ENCODE measurements at regions not wholly inside any gene's neighbourhood (a gene's known extent, or its start where the extent isn't known, plus 50 kb on each side); places are given as distances from the start of the nearest gene placed in this dataset.

- TF ChIP-seq FOXP2 (optimal IDR thresholded peaks at IDR 0.05; ENCODE audit: borderline replicate concordance, extremely low read depth, extremely low read length, insufficient read depth) (no peak), POLR2AphosphoS5 (IDR thresholded peaks at IDR 0.05; ENCODE audit: low read depth, low read length) (no peak), TAF1 (IDR thresholded peaks at IDR 0.05; ENCODE audit: borderline replicate concordance, insufficient read depth, low read length) (no peak), SIN3A (IDR thresholded peaks at IDR 0.05; ENCODE audit: borderline replicate concordance, insufficient read depth, low read length) (no peak)
Observed at GRCh38 chr15:35649575-35649974, 103.6 kb upstream of the DPH6 start.

GRCh38 chr15:35654332-35654731, 108.4 kb upstream of the DPH6 start:
- TF ChIP-seq FOXP2 (optimal IDR thresholded peaks at IDR 0.05; ENCODE audit: borderline replicate concordance, extremely low read depth, extremely low read length, insufficient read depth) (no peak), POLR2AphosphoS5 (IDR thresholded peaks at IDR 0.05; ENCODE audit: low read depth, low read length) (no peak), REST (IDR thresholded peaks at IDR 0.05; ENCODE audit: insufficient read depth in 1 of 2, low read depth in 2 of 2, low read length in 2 of 2) (no peak), TAF1 (IDR thresholded peaks at IDR 0.05; ENCODE audit: borderline replicate concordance, insufficient read depth, low read length) (no peak), SIN3A (IDR thresholded peaks at IDR 0.05; ENCODE audit: borderline replicate concordance, insufficient read depth, low read length) (no peak)

- TF ChIP-seq POLR2AphosphoS5 (IDR thresholded peaks at IDR 0.05; ENCODE audit: low read depth, low read length): no peak
- no peak for TF ChIP-seq SIN3A (IDR thresholded peaks at IDR 0.05; ENCODE audit: borderline replicate concordance, insufficient read depth, low read length)
- TF ChIP-seq TAF1 (IDR thresholded peaks at IDR 0.05; ENCODE audit: borderline replicate concordance, insufficient read depth, low read length): no peak
- no peak for TF ChIP-seq FOXP2 (optimal IDR thresholded peaks at IDR 0.05; ENCODE audit: borderline replicate concordance, extremely low read depth, extremely low read length, insufficient read depth)
- no peak for TF ChIP-seq REST (IDR thresholded peaks at IDR 0.05; ENCODE audit: insufficient read depth in 1 of 2, low read depth in 2 of 2, low read length in 2 of 2)
Observed at GRCh38 chr15:35657679-35658311, 111.8 kb upstream of the DPH6 start.

GRCh38 chr15:35663956-35664355, 118.0 kb upstream of the DPH6 start:
- no peak for TF ChIP-seq POLR2AphosphoS5 (IDR thresholded peaks at IDR 0.05; ENCODE audit: low read depth, low read length)
- TF ChIP-seq FOXP2 (optimal IDR thresholded peaks at IDR 0.05; ENCODE audit: borderline replicate concordance, extremely low read depth, extremely low read length, insufficient read depth): no peak
- no peak for TF ChIP-seq SIN3A (IDR thresholded peaks at IDR 0.05; ENCODE audit: borderline replicate concordance, insufficient read depth, low read length)
- TF ChIP-seq TAF1 (IDR thresholded peaks at IDR 0.05; ENCODE audit: borderline replicate concordance, insufficient read depth, low read length): no peak
- TF ChIP-seq REST (IDR thresholded peaks at IDR 0.05; ENCODE audit: insufficient read depth in 1 of 2, low read depth in 2 of 2, low read length in 2 of 2): no peak

- TF ChIP-seq TAF1 (IDR thresholded peaks at IDR 0.05; ENCODE audit: borderline replicate concordance, insufficient read depth, low read length) (no peak), REST (IDR thresholded peaks at IDR 0.05; ENCODE audit: insufficient read depth in 1 of 2, low read depth in 2 of 2, low read length in 2 of 2) (no peak), POLR2AphosphoS5 (IDR thresholded peaks at IDR 0.05; ENCODE audit: low read depth, low read length) (no peak), SIN3A (IDR thresholded peaks at IDR 0.05; ENCODE audit: borderline replicate concordance, insufficient read depth, low read length) (no peak), FOXP2 (optimal IDR thresholded peaks at IDR 0.05; ENCODE audit: borderline replicate concordance, extremely low read depth, extremely low read length, insufficient read depth) (no peak)
Observed at GRCh38 chr15:35665896-35666536, 120.1 kb upstream of the DPH6 start.
